Neural progenitor cell (in vitro differentiated cells): ENCODE measurements at regions not wholly inside any gene's neighbourhood (a gene's known extent, or its start where the extent isn't known, plus 50 kb on each side); places are given as distances from the start of the nearest gene placed in this dataset.

Source experiments
- DNase-seq: peaks from one replicate; pipeline ENCODE4 v3.0.0-alpha.2; 2016; ENCODE audit warnings: low spot score
- H2AFZ ChIP-seq: fragments of 200-600 bp; sonication (generic); replicated peaks from 2 replicates; pipeline ENCODE4 v1.6.1; 2016; ENCODE audit warnings: antibody characterized with exemption
- H3F3A ChIP-seq: fragments of 200-600 bp; sonication (generic); 2 replicates; pipeline ENCODE4 v1.6.1; 2016; ENCODE audit warnings: antibody characterized with exemption, low read depth
- H3K27ac ChIP-seq: fragments of 200-600 bp; sonication (generic); 2 replicates; pipeline ENCODE4 v1.5.1; 2016; ENCODE audit warnings: mild to moderate bottlenecking
- H3K27me3 ChIP-seq: fragments of 200-600 bp; sonication (generic); 2 replicates; pipeline ENCODE4 v1.6.1; 2016; ENCODE audit warnings: mild to moderate bottlenecking, moderate library complexity
- H3K36me3 ChIP-seq: fragments of 200-600 bp; sonication (generic); 2 replicates; pipeline ENCODE4 v1.5.1; 2016
- H3K4me1 ChIP-seq: fragments of 200-600 bp; sonication (generic); 2 replicates; pipeline ENCODE4 v1.6.1; 2016; ENCODE audit warnings: mixed run types
- H3K4me2 ChIP-seq: fragments of 200-600 bp; sonication (generic); 2 replicates; pipeline ENCODE4 v1.6.1; 2016
- H3K4me3 ChIP-seq: fragments of 200-600 bp; sonication (generic); 2 replicates; pipeline ENCODE4 v1.5.1; 2016
- H3K79me2 ChIP-seq: fragments of 200-600 bp; sonication (generic); 2 replicates; pipeline ENCODE4 v1.6.1; 2016; ENCODE audit warnings: low read depth
- H3K9ac ChIP-seq: fragments of 200-600 bp; sonication (generic); 2 replicates; pipeline ENCODE4 v1.6.1; 2016
- H3K9me3 ChIP-seq: fragments of 200-600 bp; sonication (generic); 2 replicates; pipeline ENCODE4 v1.5.1; 2016; ENCODE audit warnings: low read depth
- H4K20me1 ChIP-seq: fragments of 200-600 bp; sonication (generic); 2 replicates; pipeline ENCODE4 v1.6.1; 2016; ENCODE audit warnings: low read depth
- H3K27ac Mint-ChIP-seq: 3 replicates; pipeline ENCODE4 v1.8.0; 2021; ENCODE audit warnings: mixed read lengths
- H3K27me3 Mint-ChIP-seq: 2 replicates; pipeline ENCODE4 v1.8.0; 2022; ENCODE audit warnings: low read depth, mild to moderate bottlenecking, inconsistent platforms, moderate library complexity, mixed read lengths; ENCODE audit not compliant: insufficient read depth
- H3K36me3 Mint-ChIP-seq: 3 replicates; pipeline ENCODE4 v1.8.0; 2021; ENCODE audit warnings: mixed read lengths
- H3K4me1 Mint-ChIP-seq: 3 replicates; pipeline ENCODE4 v1.8.0; 2021; ENCODE audit warnings: mixed read lengths
- H3K4me3 Mint-ChIP-seq: 3 replicates; pipeline ENCODE4 v1.8.0; 2021; ENCODE audit warnings: mild to moderate bottlenecking, moderate library complexity, mixed read lengths
- H3K9me3 Mint-ChIP-seq: 3 replicates; pipeline ENCODE4 v1.8.0; 2020; ENCODE audit warnings: mixed read lengths
- CTCF ChIP-seq: fragments of 200-600 bp; sonication (generic); IDR thresholded peaks from 2 replicates; pipeline ENCODE4 v1.5.1; 2017; ENCODE audit warnings: antibody characterized with exemption, mild to moderate bottlenecking
- EZH2 ChIP-seq: fragments of 200-600 bp; sonication (generic); IDR thresholded peaks from 2 replicates; pipeline ENCODE4 v1.6.1; 2017; ENCODE audit warnings: antibody characterized with exemption, mild to moderate bottlenecking, moderate library complexity
- EZH2phosphoT487 ChIP-seq: fragments of 200-600 bp; sonication (generic); IDR thresholded peaks from 2 replicates; pipeline ENCODE4 v1.6.1; 2017; ENCODE audit warnings: antibody characterized with exemption

- peaks cover 4% of the 10 kb centered on the region for H3K27me3 Mint-ChIP-seq
- Histone ChIP-seq H3K9me3 (no peaks in the 10 kb centered on the region), H3K4me1 (no peaks in the 10 kb centered on the region), H3K36me3 (no peaks in the 10 kb centered on the region), H2AFZ (no peak overlapping the region), H3K9ac (no peak overlapping the region), H3K79me2 (no peaks in the 10 kb centered on the region), H3K4me2 (no peak overlapping the region), H3K27me3 (no peaks in the 10 kb centered on the region), H3K27ac (no peak overlapping the region), H3F3A (no peaks in the 10 kb centered on the region), H3K4me3 (no peak overlapping the region), H4K20me1 (no peaks in the 10 kb centered on the region)
- no peaks in the 10 kb centered on the region for H3K9me3 Mint-ChIP-seq
- no peak overlapping the region for H3K4me3 Mint-ChIP-seq
- H3K27ac Mint-ChIP-seq = no peak overlapping the region
- no peaks in the 10 kb centered on the region for H3K36me3 Mint-ChIP-seq
- no peak for DNase-seq
- H3K4me1 Mint-ChIP-seq = no peaks in the 10 kb centered on the region
- TF ChIP-seq EZH2phosphoT487 (no peak), EZH2 (no peak), CTCF (no peak)
Observed at GRCh38 chr15:31497838-31498237, 171.2 kb downstream of the KLF13 start.

GRCh38 chr15:31498329-31498728 is 171.7 kb downstream of the KLF13 start:
- Histone ChIP-seq H4K20me1 (no peaks in the 10 kb centered on the region), H3K4me3 (no peak overlapping the region), H2AFZ (no peak overlapping the region), H3K4me1 (no peaks in the 10 kb centered on the region), H3K27ac (no peak overlapping the region), H3K79me2 (no peaks in the 10 kb centered on the region), H3K9ac (no peak overlapping the region), H3K36me3 (no peaks in the 10 kb centered on the region), H3F3A (no peaks in the 10 kb centered on the region), H3K27me3 (no peaks in the 10 kb centered on the region), H3K4me2 (no peak overlapping the region), H3K9me3 (no peaks in the 10 kb centered on the region)
- peaks cover 4% of the 10 kb centered on the region for H3K27me3 Mint-ChIP-seq
- H3K36me3 Mint-ChIP-seq = no peaks in the 10 kb centered on the region
- H3K27ac Mint-ChIP-seq = no peak overlapping the region
- no peak overlapping the region for H3K4me3 Mint-ChIP-seq
- H3K4me1 Mint-ChIP-seq = no peaks in the 10 kb centered on the region
- DNase-seq = no peak
- TF ChIP-seq CTCF (no peak), EZH2phosphoT487 (no peak), EZH2 (no peak)
- no peaks in the 10 kb centered on the region for H3K9me3 Mint-ChIP-seq

DNA sequence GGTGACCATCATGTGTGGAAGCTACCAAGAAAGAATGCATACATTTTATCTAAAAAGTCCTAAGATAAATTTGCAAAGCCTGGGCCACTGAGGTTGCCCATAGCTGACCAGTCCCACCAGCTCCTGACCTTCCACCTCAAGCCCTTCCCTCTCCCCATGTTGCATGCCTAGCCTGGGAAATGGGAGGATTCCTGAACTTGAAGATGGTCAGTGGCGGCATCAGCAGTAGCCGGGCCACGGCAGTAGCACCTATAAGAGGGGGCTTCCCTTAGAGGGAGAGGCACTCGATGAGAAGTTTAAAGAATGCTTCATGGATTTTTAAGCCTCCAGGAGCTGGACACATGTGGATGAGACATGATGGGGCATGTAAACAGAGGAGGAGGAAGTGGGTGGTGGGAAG is 172.1 kb downstream of the KLF13 start:
- H3K27me3 Mint-ChIP-seq = peaks cover 4% of the 10 kb centered on the region
- H3K4me1 Mint-ChIP-seq = no peaks in the 10 kb centered on the region
- H3K9me3 Mint-ChIP-seq = no peaks in the 10 kb centered on the region
- no peaks in the 10 kb centered on the region for H3K79me2 ChIP-seq
- no peak overlapping the region for H3K4me2 ChIP-seq
- no peaks in the 10 kb centered on the region for H3K36me3 Mint-ChIP-seq
- H3K4me3 Mint-ChIP-seq = no peak overlapping the region
- TF ChIP-seq CTCF (no peak), EZH2 (no peak), EZH2phosphoT487 (no peak)
- no peak for DNase-seq
- no peaks in the 10 kb centered on the region for H3K9me3 ChIP-seq
- H3K9ac ChIP-seq = no peak overlapping the region
- no peaks in the 10 kb centered on the region for H3F3A ChIP-seq
- H3K36me3 ChIP-seq = no peaks in the 10 kb centered on the region
- no peaks in the 10 kb centered on the region for H3K4me1 ChIP-seq
- no peak overlapping the region for H3K27ac Mint-ChIP-seq
- H4K20me1 ChIP-seq = no peaks in the 10 kb centered on the region
- H2AFZ ChIP-seq = no peak overlapping the region
- H3K27me3 ChIP-seq = no peaks in the 10 kb centered on the region
- H3K27ac ChIP-seq = no peak overlapping the region
- H3K4me3 ChIP-seq = no peak overlapping the region
